WTC11 (cell line): ENCODE measurements at regions not wholly inside any gene's neighbourhood (a gene's known extent, or its start where the extent isn't known, plus 50 kb on each side); places are given as distances from the start of the nearest gene placed in this dataset.

Experiments
- ATAC-seq: fragments of 200-7000 bp; cut with Tn5 transposase; 2 replicates; pipeline ENCODE4 v1.10.0; 2021; ENCODE audit warnings: mild to moderate bottlenecking, moderate library complexity
- CTCF ChIA-PET: fragments of 300-600 bp; sonication (Branson Sonifier 250); formaldehyde crosslinking; loops from one replicate; lab custom pipeline; 2021; ENCODE audit warnings: antibody characterized with exemption; lab: Charles Lee
- POLR2A ChIA-PET: fragments of 350-600 bp; sonication (Branson Sonifier 250); formaldehyde crosslinking; loops from one replicate; lab custom pipeline; 2021; ENCODE audit warnings: antibody characterized with exemption; lab: Charles Lee
- DNase-seq: peaks from one replicate; pipeline ENCODE4 v3.0.0; 2021; ENCODE audit warnings: low spot score
- H3K27ac Mint-ChIP-seq: 2 replicates; pipeline ENCODE4 v1.8.0; 2021; ENCODE audit warnings: mixed read lengths
- H3K27me3 Mint-ChIP-seq: 2 replicates; pipeline ENCODE4 v1.8.0; 2021; ENCODE audit warnings: low read depth, mild to moderate bottlenecking, moderate library complexity, mixed read lengths
- H3K36me3 Mint-ChIP-seq: 2 replicates; pipeline ENCODE4 v1.8.0; 2021; ENCODE audit warnings: mixed read lengths
- H3K4me1 Mint-ChIP-seq: 2 replicates; pipeline ENCODE4 v1.8.0; 2022; ENCODE audit warnings: mixed read lengths
- H3K4me3 Mint-ChIP-seq: 2 replicates; pipeline ENCODE4 v1.8.0; 2021; ENCODE audit warnings: mild to moderate bottlenecking, moderate library complexity, mixed read lengths
- H3K9me3 Mint-ChIP-seq: 2 replicates; pipeline ENCODE4 v1.8.0; 2021; ENCODE audit warnings: mixed read lengths
- CREB1 ChIP-seq: sonication (generic); formaldehyde crosslinking; IDR thresholded peaks from 2 replicates; pipeline ENCODE4 v1.8.0; 2023; ENCODE audit warnings: mild to moderate bottlenecking, missing genetic modification reagents
- ETV6 ChIP-seq: sonication (generic); formaldehyde crosslinking; IDR thresholded peaks from 2 replicates; pipeline ENCODE4 v1.8.1; 2022; ENCODE audit warnings: mild to moderate bottlenecking, missing genetic modification reagents
- IRF2 ChIP-seq: sonication (generic); formaldehyde crosslinking; IDR thresholded peaks from 2 replicates; pipeline ENCODE4 v1.8.0; 2022; ENCODE audit warnings: low read depth, missing genetic modification reagents, borderline replicate concordance
- NFATC4 ChIP-seq: fragments of 250-450 bp; sonication (Bioruptor Pico); IDR thresholded peaks from 2 replicates; pipeline ENCODE4 v1.9.0; 2021; ENCODE audit warnings: mild to moderate bottlenecking
- NFE2L1 ChIP-seq: sonication (generic); formaldehyde crosslinking; IDR thresholded peaks from 2 replicates; pipeline ENCODE4 v1.8.1; 2023; ENCODE audit warnings: missing genetic modification reagents
- NR1H2 ChIP-seq: sonication (generic); formaldehyde crosslinking; IDR thresholded peaks from 2 replicates; pipeline ENCODE4 v1.9.0; 2021; ENCODE audit warnings: mild to moderate bottlenecking, moderate library complexity, missing genetic modification reagents
- SP1 ChIP-seq: sonication (generic); formaldehyde crosslinking; conservative IDR thresholded peaks from 2 replicates; pipeline ENCODE4 v1.8.1; 2022; ENCODE audit warnings: missing genetic modification reagents
- TP53 ChIP-seq: sonication (generic); formaldehyde crosslinking; IDR thresholded peaks from 2 replicates; pipeline ENCODE4 v1.8.1; 2023; ENCODE audit warnings: mild to moderate bottlenecking, missing genetic modification reagents
- ZNF138 ChIP-seq: sonication (generic); formaldehyde crosslinking; conservative IDR thresholded peaks from 2 replicates; pipeline ENCODE4 v1.8.1; 2022; ENCODE audit warnings: mild to moderate bottlenecking, moderate library complexity, missing genetic modification reagents
- ZNF232 ChIP-seq: sonication (generic); formaldehyde crosslinking; IDR thresholded peaks from 2 replicates; pipeline ENCODE4 v1.8.0; 2022; ENCODE audit warnings: mild to moderate bottlenecking, missing genetic modification reagents
- TF ChIP-seq, protein P1 (sequence below): sonication (generic); formaldehyde crosslinking; IDR thresholded peaks from 2 replicates; pipeline ENCODE4 v1.8.0; 2023; ENCODE audit warnings: missing genetic modification reagents
- TF ChIP-seq, protein P2 (sequence below): sonication (generic); formaldehyde crosslinking; IDR thresholded peaks from 2 replicates; pipeline ENCODE4 v1.8.1; 2022; ENCODE audit warnings: mild to moderate bottlenecking, missing genetic modification reagents, moderate library complexity, borderline replicate concordance
- TF ChIP-seq, protein P3 (sequence below): fragments of 200-600 bp; IDR thresholded peaks from 2 replicates; pipeline ENCODE4 v1.8.0; 2022; ENCODE audit warnings: antibody characterized with exemption
- TF ChIP-seq, protein P4 (sequence below): sonication (generic); formaldehyde crosslinking; IDR thresholded peaks from 2 replicates; pipeline ENCODE4 v1.8.1; 2023; ENCODE audit warnings: mild to moderate bottlenecking, missing genetic modification reagents, moderate library complexity
- TF ChIP-seq, protein P5 (sequence below): fragments of 250-450 bp; sonication (Bioruptor Pico); IDR thresholded peaks from 2 replicates; pipeline ENCODE4 v1.9.0; 2021; ENCODE audit warnings: mild to moderate bottlenecking

DNA sequence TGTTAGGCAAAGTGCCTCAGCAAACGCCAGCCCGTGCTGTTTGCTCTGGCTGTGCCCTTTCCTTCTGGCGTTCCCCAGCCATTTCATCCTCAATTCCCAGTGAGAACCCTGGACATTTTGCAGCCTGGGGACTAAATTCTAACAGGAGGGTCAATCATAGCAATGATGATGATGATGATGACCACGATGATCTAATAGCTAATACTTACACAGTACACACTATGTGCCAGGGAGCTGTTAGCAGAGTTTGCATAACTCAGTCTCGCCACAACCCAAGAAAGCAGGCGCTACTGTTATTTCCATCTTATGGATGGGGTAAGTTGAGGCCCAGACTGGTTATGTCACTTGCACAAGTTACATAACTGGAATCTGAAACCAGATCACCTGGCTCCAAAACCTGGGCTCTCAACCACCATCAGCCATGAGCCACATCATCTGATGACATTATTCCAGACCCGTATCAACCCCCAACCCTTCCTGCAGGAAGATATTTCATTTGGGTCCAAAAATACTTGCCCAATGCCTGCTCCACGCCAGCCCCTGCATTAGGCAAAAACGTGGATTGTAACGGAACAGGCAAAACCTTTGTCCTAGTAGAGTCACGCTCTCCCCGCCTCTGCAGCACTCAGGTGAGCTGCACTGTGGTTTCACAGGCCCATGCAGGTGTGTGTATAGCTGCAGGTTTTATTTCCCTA is 132.6 kb upstream of the SERPIND1 start:
- no peak for ATAC-seq
- no peak overlapping the region for H3K27ac Mint-ChIP-seq

DNA sequence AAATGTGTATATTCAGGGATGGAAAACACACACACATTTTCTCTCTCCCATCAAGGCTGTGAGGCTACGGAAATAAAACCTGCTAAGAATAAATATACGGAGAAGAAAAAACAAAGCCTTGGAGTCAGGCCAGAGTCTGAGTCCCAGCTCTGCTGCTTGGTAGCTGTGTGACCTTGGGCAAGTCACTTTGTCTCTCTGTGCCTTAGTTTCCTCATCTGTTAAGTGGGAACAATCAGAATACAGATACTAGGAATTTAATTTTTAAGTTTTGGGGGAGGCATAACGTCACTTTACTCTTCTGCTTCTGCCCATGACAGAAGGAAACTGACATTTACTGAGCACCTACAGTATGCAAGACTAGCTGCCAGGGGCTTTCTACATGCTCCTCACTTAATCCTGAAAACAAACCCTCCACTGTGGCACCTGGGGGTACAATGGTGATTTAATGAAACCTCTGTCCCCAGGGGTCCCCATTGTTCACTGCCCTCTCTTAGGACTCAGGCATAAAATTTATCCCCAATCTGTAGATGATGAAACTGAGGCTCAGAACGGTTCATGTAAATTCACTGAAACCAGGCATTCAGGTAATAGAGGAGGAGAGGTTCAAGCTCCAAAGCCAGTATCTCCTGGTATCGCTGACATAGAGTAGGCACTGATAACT is 131.9 kb upstream of the SERPIND1 start:
- TF ChIP-seq TP53 (CRISPR knock-in tag) (no peak), ZNF138 (no peak), SP1 (CRISPR knock-in tag) (no peak), ETV6 (CRISPR knock-in tag) (no peak), NFE2L1 (no peak), NFATC4 (CRISPR knock-in tag) (no peak), ZNF232 (CRISPR knock-in tag) (no peak)
- TF ChIP-seq, protein P1, sequence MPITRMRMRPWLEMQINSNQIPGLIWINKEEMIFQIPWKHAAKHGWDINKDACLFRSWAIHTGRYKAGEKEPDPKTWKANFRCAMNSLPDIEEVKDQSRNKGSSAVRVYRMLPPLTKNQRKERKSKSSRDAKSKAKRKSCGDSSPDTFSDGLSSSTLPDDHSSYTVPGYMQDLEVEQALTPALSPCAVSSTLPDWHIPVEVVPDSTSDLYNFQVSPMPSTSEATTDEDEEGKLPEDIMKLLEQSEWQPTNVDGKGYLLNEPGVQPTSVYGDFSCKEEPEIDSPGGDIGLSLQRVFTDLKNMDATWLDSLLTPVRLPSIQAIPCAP (CRISPR knock-in tag), result no peak
- TF ChIP-seq, protein P2, sequence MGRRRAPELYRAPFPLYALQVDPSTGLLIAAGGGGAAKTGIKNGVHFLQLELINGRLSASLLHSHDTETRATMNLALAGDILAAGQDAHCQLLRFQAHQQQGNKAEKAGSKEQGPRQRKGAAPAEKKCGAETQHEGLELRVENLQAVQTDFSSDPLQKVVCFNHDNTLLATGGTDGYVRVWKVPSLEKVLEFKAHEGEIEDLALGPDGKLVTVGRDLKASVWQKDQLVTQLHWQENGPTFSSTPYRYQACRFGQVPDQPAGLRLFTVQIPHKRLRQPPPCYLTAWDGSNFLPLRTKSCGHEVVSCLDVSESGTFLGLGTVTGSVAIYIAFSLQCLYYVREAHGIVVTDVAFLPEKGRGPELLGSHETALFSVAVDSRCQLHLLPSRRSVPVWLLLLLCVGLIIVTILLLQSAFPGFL (CRISPR knock-in tag), result no peak
- TF ChIP-seq, protein P3, sequence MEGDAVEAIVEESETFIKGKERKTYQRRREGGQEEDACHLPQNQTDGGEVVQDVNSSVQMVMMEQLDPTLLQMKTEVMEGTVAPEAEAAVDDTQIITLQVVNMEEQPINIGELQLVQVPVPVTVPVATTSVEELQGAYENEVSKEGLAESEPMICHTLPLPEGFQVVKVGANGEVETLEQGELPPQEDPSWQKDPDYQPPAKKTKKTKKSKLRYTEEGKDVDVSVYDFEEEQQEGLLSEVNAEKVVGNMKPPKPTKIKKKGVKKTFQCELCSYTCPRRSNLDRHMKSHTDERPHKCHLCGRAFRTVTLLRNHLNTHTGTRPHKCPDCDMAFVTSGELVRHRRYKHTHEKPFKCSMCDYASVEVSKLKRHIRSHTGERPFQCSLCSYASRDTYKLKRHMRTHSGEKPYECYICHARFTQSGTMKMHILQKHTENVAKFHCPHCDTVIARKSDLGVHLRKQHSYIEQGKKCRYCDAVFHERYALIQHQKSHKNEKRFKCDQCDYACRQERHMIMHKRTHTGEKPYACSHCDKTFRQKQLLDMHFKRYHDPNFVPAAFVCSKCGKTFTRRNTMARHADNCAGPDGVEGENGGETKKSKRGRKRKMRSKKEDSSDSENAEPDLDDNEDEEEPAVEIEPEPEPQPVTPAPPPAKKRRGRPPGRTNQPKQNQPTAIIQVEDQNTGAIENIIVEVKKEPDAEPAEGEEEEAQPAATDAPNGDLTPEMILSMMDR, result no peak
- TF ChIP-seq, all 79 proteins: peak for 0
- H3K36me3 Mint-ChIP-seq, result no peaks in the 10 kb centered on the region
- POLR2A ChIA-PET, result no interaction called here
- H3K9me3 Mint-ChIP-seq, result peaks cover 6% of the 10 kb centered on the region
- no peak overlapping the region for H3K27ac Mint-ChIP-seq
- ATAC-seq (no peak), DNase-seq (no peak)
- H3K4me1 Mint-ChIP-seq, result peaks cover 4% of the 10 kb centered on the region; the same call in 1 of the 2 replicates
- no peak overlapping the region for H3K4me3 Mint-ChIP-seq
- CTCF ChIA-PET, result interaction anchor here (0.8 kb wide), 1 partner anchor 74 kb away, joined by 5 read pairs; no protein-coding TSS in a partner anchor
- H3K27me3 Mint-ChIP-seq, result no peaks in the 10 kb centered on the region

More for the DNA sequence above, 132.6 kb upstream of the SERPIND1 start:
- H3K9me3 Mint-ChIP-seq, result peaks cover 6% of the 10 kb centered on the region
- ChIA-PET CTCF (no interaction called here), POLR2A (no interaction called here)
- no peak for DNase-seq
- H3K27me3 Mint-ChIP-seq, result no peaks in the 10 kb centered on the region
- no peak overlapping the region for H3K4me3 Mint-ChIP-seq
- H3K4me1 Mint-ChIP-seq, result peaks cover 4% of the 10 kb centered on the region; the same call in 1 of the 2 replicates
- no peak for TF ChIP-seq IRF2 (CRISPR knock-in tag)
- H3K36me3 Mint-ChIP-seq, result no peaks in the 10 kb centered on the region

DNA sequence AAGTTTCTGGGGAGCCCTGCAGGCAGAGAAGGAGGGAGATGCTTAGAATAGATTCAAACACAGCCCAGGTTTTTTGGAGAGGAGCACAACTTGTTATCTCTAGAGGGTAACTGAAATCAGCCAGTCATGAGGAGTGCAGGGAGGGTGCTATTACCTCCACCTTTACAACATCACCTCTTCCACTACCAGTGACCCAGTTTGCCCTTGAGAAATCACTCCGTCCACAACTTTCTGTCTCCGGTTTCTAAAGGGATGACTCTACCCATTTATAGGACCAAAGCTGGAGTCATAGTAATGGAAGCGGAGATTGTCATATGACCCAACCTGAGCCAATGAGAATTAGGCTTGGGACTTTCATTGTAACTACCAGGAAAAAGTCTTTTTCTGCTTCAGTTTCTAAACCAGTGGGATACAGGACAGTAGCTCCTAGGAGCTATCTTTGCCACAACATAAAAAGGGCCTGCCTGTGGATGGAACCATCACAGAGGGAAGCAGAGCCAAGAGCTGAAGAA is 131.2 kb upstream of the SERPIND1 start:
- ATAC-seq, result no peak
- no peak for DNase-seq
- no peak overlapping the region for H3K4me3 Mint-ChIP-seq
- peaks cover 6% of the 10 kb centered on the region for H3K9me3 Mint-ChIP-seq
- ChIA-PET POLR2A (interaction anchor here (0.7 kb wide), 1 partner anchor 16 kb away, joined by 3 read pairs; no protein-coding TSS in a partner anchor), CTCF (interaction anchor here (0.8 to 1.1 kb wide), 2 partner anchors 37 to 75 kb away, joined by 5 to 7 read pairs; no protein-coding TSS in a partner anchor)
- H3K27ac Mint-ChIP-seq, result no peak overlapping the region
- TF ChIP-seq, protein P4, sequence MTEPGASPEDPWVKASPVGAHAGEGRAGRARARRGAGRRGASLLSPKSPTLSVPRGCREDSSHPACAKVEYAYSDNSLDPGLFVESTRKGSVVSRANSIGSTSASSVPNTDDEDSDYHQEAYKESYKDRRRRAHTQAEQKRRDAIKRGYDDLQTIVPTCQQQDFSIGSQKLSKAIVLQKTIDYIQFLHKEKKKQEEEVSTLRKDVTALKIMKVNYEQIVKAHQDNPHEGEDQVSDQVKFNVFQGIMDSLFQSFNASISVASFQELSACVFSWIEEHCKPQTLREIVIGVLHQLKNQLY, result no peak
- TF ChIP-seq, protein P5, sequence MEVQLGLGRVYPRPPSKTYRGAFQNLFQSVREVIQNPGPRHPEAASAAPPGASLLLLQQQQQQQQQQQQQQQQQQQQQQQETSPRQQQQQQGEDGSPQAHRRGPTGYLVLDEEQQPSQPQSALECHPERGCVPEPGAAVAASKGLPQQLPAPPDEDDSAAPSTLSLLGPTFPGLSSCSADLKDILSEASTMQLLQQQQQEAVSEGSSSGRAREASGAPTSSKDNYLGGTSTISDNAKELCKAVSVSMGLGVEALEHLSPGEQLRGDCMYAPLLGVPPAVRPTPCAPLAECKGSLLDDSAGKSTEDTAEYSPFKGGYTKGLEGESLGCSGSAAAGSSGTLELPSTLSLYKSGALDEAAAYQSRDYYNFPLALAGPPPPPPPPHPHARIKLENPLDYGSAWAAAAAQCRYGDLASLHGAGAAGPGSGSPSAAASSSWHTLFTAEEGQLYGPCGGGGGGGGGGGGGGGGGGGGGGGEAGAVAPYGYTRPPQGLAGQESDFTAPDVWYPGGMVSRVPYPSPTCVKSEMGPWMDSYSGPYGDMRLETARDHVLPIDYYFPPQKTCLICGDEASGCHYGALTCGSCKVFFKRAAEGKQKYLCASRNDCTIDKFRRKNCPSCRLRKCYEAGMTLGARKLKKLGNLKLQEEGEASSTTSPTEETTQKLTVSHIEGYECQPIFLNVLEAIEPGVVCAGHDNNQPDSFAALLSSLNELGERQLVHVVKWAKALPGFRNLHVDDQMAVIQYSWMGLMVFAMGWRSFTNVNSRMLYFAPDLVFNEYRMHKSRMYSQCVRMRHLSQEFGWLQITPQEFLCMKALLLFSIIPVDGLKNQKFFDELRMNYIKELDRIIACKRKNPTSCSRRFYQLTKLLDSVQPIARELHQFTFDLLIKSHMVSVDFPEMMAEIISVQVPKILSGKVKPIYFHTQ (CRISPR knock-in tag), result no peak
- no peak for TF ChIP-seq CREB1 (CRISPR knock-in tag)
- no peak for TF ChIP-seq NR1H2 (CRISPR knock-in tag)
- H3K4me1 Mint-ChIP-seq, result peaks cover 4% of the 10 kb centered on the region; the same call in 1 of the 2 replicates
- H3K27me3 Mint-ChIP-seq, result no peaks in the 10 kb centered on the region
- no peaks in the 10 kb centered on the region for H3K36me3 Mint-ChIP-seq
